GM23338 (cell line): ENCODE measurements at regions not wholly inside any gene's neighbourhood (a gene's known extent, or its start where the extent isn't known, plus 50 kb on each side); places are given as distances from the start of the nearest gene placed in this dataset.

Source experiments
- ATAC-seq: fragments of 200-7000 bp; cut with Tn5 transposase; 3 replicates; pipeline ENCODE4 v1.9.1; 2020
- DNase-seq: peaks from one replicate; pipeline ENCODE4 v3.0.0-alpha.2; 2015; ENCODE audit warnings: low spot score
- H2AFZ ChIP-seq: fragments of 200-600 bp; sonication (generic); 2 replicates; pipeline ENCODE4 v1.8.0; 2016; ENCODE audit warnings: antibody characterized with exemption, mild to moderate bottlenecking, moderate library complexity
- H3F3A ChIP-seq: fragments of 200-600 bp; sonication (generic); replicated peaks from 2 replicates; pipeline ENCODE4 v1.8.0; 2017; ENCODE audit warnings: antibody characterized with exemption, mixed run types, low read depth
- H3K27ac ChIP-seq: fragments of 200-600 bp; sonication (generic); 2 replicates; pipeline ENCODE4 v1.6.1; 2016; ENCODE audit warnings: low read depth
- H3K27me3 ChIP-seq: fragments of 200-600 bp; sonication (generic); 2 replicates; pipeline ENCODE4 v1.8.0; 2016; ENCODE audit warnings: mild to moderate bottlenecking, mixed run types, moderate library complexity; ENCODE audit not compliant: insufficient read depth
- H3K36me3 ChIP-seq: fragments of 200-600 bp; sonication (generic); 2 replicates; pipeline ENCODE4 v1.8.0; 2016; ENCODE audit warnings: mild to moderate bottlenecking; ENCODE audit not compliant: insufficient read depth
- H3K4me1 ChIP-seq: fragments of 200-600 bp; sonication (generic); 2 replicates; pipeline ENCODE4 v1.8.0; 2016; ENCODE audit warnings: mild to moderate bottlenecking, moderate library complexity; ENCODE audit not compliant: insufficient read depth
- H3K4me2 ChIP-seq: fragments of 200-600 bp; sonication (generic); 2 replicates; pipeline ENCODE4 v1.7.1; 2017; ENCODE audit warnings: mixed run types
- H3K4me3 ChIP-seq: fragments of 200-600 bp; sonication (generic); 2 replicates; pipeline ENCODE4 v1.6.1; 2016; ENCODE audit warnings: mixed run types
- H3K79me2 ChIP-seq: fragments of 200-600 bp; sonication (generic); replicated peaks from 2 replicates; pipeline ENCODE4 v1.8.0; 2017; ENCODE audit warnings: mild to moderate bottlenecking; ENCODE audit not compliant: insufficient read depth
- H3K9me2 ChIP-seq: fragments of 200-600 bp; sonication (generic); 2 replicates; pipeline ENCODE4 v1.8.0; 2017; ENCODE audit not compliant: insufficient read depth
- H4K20me1 ChIP-seq: fragments of 200-600 bp; sonication (generic); replicated peaks from 2 replicates; pipeline ENCODE4 v1.8.0; 2017; ENCODE audit warnings: mild to moderate bottlenecking; ENCODE audit not compliant: insufficient read depth
- H3K27ac Mint-ChIP-seq: 2 replicates; pipeline ENCODE4 v1.8.0; 2020; ENCODE audit warnings: inconsistent platforms, mild to moderate bottlenecking, moderate library complexity, mixed read lengths
- H3K27me3 Mint-ChIP-seq: 3 replicates; pipeline ENCODE4 v1.8.0; 2022; ENCODE audit warnings: low read depth, mild to moderate bottlenecking, moderate library complexity, mixed read lengths, inconsistent platforms; ENCODE audit not compliant: insufficient read depth, poor library complexity
- H3K36me3 Mint-ChIP-seq: 3 replicates; pipeline ENCODE4 v1.8.0; 2021; ENCODE audit warnings: low read depth, mild to moderate bottlenecking, inconsistent platforms, moderate library complexity, mixed read lengths
- H3K4me1 Mint-ChIP-seq: 3 replicates; pipeline ENCODE4 v1.8.0; 2020; ENCODE audit warnings: mild to moderate bottlenecking, inconsistent platforms, mixed read lengths
- H3K4me3 Mint-ChIP-seq: 3 replicates; pipeline ENCODE4 v1.8.0; 2021; ENCODE audit warnings: moderate library complexity, mild to moderate bottlenecking, inconsistent platforms, mixed read lengths
- H3K9me3 Mint-ChIP-seq: 3 replicates; pipeline ENCODE4 v1.8.0; 2020; ENCODE audit warnings: moderate library complexity, mild to moderate bottlenecking, inconsistent platforms, mixed read lengths
- CREB1 ChIP-seq: fragments of 250-450 bp; sonication (Bioruptor Pico); IDR thresholded peaks from 2 replicates; pipeline ENCODE4 v1.5.0; 2020; ENCODE audit warnings: low read depth, mild to moderate bottlenecking, moderate library complexity
- CTCF ChIP-seq, 2 experiments: fragments of 200-600 bp in 1 of 2; sonication (generic) in 1 of 2; conservative IDR thresholded peaks; 2 replicates each; pipeline versions ENCODE4 v1.5.1 to v1.6.1; 2016 to 2017; ENCODE audit warnings: antibody characterized with exemption in 2 of 2, low read depth in 2 of 2, mild to moderate bottlenecking in 2 of 2, moderate library complexity in 1 of 2
- ETS1 ChIP-seq: IDR thresholded peaks from 2 replicates; pipeline ENCODE4 v1.6.1; 2016; ENCODE audit warnings: antibody characterized with exemption
- EZH2 ChIP-seq: fragments of 200-600 bp; sonication (generic); IDR thresholded peaks from one replicate; pipeline ENCODE4 v1.8.0; 2017; ENCODE audit warnings: antibody characterized with exemption, mild to moderate bottlenecking, low read depth; ENCODE audit not compliant: unreplicated experiment
- EZH2phosphoT487 ChIP-seq: fragments of 200-600 bp; sonication (generic); IDR thresholded peaks from one replicate; pipeline ENCODE4 v1.8.1; 2018; ENCODE audit warnings: antibody characterized with exemption; ENCODE audit not compliant: unreplicated experiment
- JUNB ChIP-seq: IDR thresholded peaks from one replicate; pipeline ENCODE4 v1.6.1; 2016; ENCODE audit warnings: antibody characterized with exemption; ENCODE audit not compliant: unreplicated experiment
- NANOG ChIP-seq: IDR thresholded peaks from 2 replicates; pipeline ENCODE4 v1.6.1; 2016; ENCODE audit warnings: antibody characterized with exemption, borderline replicate concordance
- POLR2AphosphoS5 ChIP-seq: IDR thresholded peaks from 2 replicates; pipeline ENCODE4 v1.6.1; 2016; ENCODE audit warnings: antibody characterized with exemption, low read depth
- STAT1 ChIP-seq: IDR thresholded peaks from one replicate; pipeline ENCODE4 v1.6.1; 2016; ENCODE audit warnings: antibody characterized with exemption; ENCODE audit not compliant: unreplicated experiment
- ZNF114 ChIP-seq: fragments of 250-450 bp; sonication (Bioruptor Pico); IDR thresholded peaks from 2 replicates; pipeline ENCODE4 v1.5.0; 2020; ENCODE audit warnings: mild to moderate bottlenecking, moderate library complexity
- ZNF331 ChIP-seq: fragments of 250-450 bp; sonication (Bioruptor Pico); IDR thresholded peaks from 2 replicates; pipeline ENCODE4 v1.5.0; 2020; ENCODE audit warnings: low read depth, mild to moderate bottlenecking, moderate library complexity
- ZNF462 ChIP-seq: fragments of 250-450 bp; sonication (Bioruptor Pico); IDR thresholded peaks from 2 replicates; pipeline ENCODE4 v1.5.0; 2020; ENCODE audit warnings: mild to moderate bottlenecking, moderate library complexity
- TF ChIP-seq, protein P1 (sequence below): IDR thresholded peaks from one replicate; pipeline ENCODE4 v1.6.1; 2018; ENCODE audit warnings: antibody characterized with exemption; ENCODE audit not compliant: unreplicated experiment

- H3K27ac ChIP-seq = no peak overlapping the region
- no peaks in the 10 kb centered on the region for H3K4me1 ChIP-seq
- Mint-ChIP-seq H3K9me3 (no peaks in the 10 kb centered on the region; the same call in 2 of the 3 replicates), H3K27me3 (peaks cover 2% of the 10 kb centered on the region), H3K27ac (no peak overlapping the region), H3K4me1 (no peaks in the 10 kb centered on the region), H3K4me3 (no peak overlapping the region), H3K36me3 (no peaks in the 10 kb centered on the region)
- H3K79me2 ChIP-seq = no peaks in the 10 kb centered on the region
- no peaks in the 10 kb centered on the region for H3K36me3 ChIP-seq
- H3F3A ChIP-seq = no peaks in the 10 kb centered on the region
- TF ChIP-seq, protein P1, sequence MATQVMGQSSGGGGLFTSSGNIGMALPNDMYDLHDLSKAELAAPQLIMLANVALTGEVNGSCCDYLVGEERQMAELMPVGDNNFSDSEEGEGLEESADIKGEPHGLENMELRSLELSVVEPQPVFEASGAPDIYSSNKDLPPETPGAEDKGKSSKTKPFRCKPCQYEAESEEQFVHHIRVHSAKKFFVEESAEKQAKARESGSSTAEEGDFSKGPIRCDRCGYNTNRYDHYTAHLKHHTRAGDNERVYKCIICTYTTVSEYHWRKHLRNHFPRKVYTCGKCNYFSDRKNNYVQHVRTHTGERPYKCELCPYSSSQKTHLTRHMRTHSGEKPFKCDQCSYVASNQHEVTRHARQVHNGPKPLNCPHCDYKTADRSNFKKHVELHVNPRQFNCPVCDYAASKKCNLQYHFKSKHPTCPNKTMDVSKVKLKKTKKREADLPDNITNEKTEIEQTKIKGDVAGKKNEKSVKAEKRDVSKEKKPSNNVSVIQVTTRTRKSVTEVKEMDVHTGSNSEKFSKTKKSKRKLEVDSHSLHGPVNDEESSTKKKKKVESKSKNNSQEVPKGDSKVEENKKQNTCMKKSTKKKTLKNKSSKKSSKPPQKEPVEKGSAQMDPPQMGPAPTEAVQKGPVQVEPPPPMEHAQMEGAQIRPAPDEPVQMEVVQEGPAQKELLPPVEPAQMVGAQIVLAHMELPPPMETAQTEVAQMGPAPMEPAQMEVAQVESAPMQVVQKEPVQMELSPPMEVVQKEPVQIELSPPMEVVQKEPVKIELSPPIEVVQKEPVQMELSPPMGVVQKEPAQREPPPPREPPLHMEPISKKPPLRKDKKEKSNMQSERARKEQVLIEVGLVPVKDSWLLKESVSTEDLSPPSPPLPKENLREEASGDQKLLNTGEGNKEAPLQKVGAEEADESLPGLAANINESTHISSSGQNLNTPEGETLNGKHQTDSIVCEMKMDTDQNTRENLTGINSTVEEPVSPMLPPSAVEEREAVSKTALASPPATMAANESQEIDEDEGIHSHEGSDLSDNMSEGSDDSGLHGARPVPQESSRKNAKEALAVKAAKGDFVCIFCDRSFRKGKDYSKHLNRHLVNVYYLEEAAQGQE = no peak
- TF ChIP-seq ZNF462 (no peak), NANOG (no peak), EZH2phosphoT487 (no peak), JUNB (no peak), ETS1 (no peak), STAT1 (no peak), ZNF331 (no peak), POLR2AphosphoS5 (no peak), CREB1 (no peak), EZH2 (no peak), ZNF114 (CRISPR knock-in tag) (no peak), CTCF (conservative IDR thresholded peaks at IDR 0.05; ENCODE audit: low read depth in 2 of 2) (no peak)
- ATAC-seq (no peak), DNase-seq (no peak)
- peak overlapping the region; percentile 38; the same call in 1 of the 2 replicates for H2AFZ ChIP-seq
- H3K27me3 ChIP-seq = no peaks in the 10 kb centered on the region
- H3K4me2 ChIP-seq = no peak overlapping the region
- H4K20me1 ChIP-seq = no peaks in the 10 kb centered on the region
- H3K9me2 ChIP-seq = no peaks in the 10 kb centered on the region
- H3K4me3 ChIP-seq = no peak overlapping the region
These were observed 564.9 kb upstream of the ZNF385D start for GRCh38 chr3:22315925-22316324.
